ENCODE measurements at regions not wholly inside any gene's neighbourhood (a gene's known extent, or its start where the extent isn't known, plus 50 kb on each side); places are given as distances from the start of the nearest gene placed in this dataset.

GRCh38 chr22:48253136-48253535 lies 1490.7 kb downstream of the TBC1D22A start:
- no peak for DNase-seq (ENCODE audit: low read depth)

- DNase-seq (ENCODE audit: low read depth): no peak
These were observed 1489.2 kb downstream of the TBC1D22A start for GRCh38 chr22:48251629-48252028.

DNA sequence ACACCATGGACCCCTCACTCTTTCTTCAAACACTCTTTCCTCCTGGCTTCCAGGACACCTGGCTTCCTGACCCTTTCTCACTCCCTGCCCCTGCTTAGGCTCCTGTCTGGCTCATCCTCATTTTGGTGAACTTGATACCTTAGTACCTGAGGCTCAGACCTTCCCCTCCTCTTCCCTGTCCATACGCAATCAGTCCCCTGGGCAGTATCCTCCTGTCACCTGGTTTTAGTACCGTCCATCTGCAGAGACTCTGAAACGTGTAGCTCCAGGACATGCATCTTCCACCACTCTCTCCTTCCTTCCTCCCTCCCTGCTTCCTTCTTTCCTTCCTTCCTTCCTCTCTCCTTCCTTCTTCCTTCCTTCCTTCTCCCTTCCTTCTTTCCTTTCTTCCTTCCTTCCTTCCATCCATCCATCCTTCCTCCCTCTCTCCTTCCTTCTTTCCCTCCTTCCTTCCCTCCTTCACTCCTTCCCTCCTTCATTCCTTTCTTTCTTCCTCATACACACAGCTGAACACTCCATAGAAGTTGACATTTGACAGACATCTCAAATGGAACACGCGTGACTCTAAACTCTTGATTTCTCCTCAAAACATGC lies 1488.6 kb downstream of the TBC1D22A start:
- no peak for DNase-seq (ENCODE audit: low read depth)

GRCh38 chr22:48250286-48250895 lies 1487.9 kb downstream of the TBC1D22A start:
- DNase-seq (ENCODE audit: low read depth): no peak

DNA sequence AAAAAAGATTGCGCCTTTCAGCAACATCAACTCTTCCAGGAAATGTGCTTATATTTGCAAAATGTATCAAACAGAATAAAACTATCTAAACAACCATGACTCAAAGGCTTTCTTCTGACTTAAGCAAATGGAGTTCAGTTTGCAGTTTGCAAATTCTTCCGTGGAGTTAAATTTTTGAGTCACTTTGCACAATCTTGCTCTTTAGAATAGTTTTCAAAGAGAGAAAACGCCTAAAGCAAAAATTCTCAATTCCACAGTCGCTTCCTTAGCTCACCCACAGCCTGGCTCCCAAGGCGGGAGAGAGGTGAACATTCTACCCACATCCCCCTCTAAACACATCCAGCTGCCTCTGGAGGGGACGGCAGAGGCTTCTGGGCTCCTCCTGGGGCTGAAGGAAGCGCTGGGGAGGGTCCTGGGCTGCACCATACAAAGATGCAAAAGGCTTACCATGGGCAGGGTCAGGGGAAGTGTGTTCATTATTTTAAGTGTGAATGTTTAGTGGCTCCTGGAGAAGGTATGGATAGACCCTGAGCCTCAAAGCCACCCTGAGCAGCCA lies 1487.3 kb downstream of the TBC1D22A start:
- DNase-seq (ENCODE audit: low read depth): no peak

DNA sequence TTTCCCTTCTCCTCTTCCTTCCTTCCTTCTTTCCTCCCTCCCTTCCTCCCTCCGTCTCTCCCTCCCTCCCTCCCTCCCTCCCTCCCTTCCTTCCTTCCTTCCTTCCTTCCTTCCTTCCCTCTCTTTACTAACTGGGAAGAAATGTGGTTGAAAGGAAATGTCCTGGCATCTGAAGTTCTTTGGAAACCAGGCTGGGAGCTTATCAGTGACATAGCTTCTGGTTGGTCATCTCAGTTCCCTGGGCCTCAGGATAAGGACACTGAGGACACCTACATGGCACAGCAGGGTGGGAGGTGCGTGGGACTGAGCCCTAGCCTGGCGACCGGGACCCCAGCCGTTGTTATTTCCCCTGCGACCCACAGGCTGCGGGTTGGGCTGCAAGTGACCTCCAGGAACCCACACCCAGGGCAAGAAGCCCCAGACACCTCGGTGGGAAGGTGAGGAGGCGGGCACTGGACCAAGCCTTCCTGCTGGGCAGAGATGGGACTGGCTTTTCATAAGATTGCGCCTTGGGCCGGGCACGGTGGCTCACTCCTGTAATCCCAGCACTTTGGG lies 1486.5 kb downstream of the TBC1D22A start:
- DNase-seq (ENCODE audit: low read depth): no peak

DNA sequence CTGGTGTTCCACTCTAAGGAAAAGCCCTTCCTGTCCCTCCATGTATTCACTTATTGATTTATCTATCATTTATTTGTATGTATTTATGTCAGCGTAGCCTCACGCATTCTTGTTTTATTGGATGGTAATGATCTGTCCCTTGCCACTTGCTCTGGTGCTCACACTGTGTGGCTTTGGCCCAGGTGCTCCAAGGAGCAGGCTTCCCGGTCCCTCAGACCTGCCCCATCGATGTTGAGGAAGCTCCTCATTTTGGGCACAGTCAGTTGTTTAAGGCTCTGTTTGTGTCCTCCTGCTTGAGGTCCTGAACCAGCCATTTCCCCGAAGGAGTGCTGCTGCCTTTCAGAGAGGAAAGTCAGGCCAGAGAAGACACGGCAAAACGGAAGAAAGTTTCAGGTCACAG lies 1485.4 kb downstream of the TBC1D22A start:
- DNase-seq (ENCODE audit: low read depth): no peak

GRCh38 chr22:48245196-48245485 lies 1482.7 kb downstream of the TBC1D22A start:
- no peak for DNase-seq (ENCODE audit: low read depth)

DNA sequence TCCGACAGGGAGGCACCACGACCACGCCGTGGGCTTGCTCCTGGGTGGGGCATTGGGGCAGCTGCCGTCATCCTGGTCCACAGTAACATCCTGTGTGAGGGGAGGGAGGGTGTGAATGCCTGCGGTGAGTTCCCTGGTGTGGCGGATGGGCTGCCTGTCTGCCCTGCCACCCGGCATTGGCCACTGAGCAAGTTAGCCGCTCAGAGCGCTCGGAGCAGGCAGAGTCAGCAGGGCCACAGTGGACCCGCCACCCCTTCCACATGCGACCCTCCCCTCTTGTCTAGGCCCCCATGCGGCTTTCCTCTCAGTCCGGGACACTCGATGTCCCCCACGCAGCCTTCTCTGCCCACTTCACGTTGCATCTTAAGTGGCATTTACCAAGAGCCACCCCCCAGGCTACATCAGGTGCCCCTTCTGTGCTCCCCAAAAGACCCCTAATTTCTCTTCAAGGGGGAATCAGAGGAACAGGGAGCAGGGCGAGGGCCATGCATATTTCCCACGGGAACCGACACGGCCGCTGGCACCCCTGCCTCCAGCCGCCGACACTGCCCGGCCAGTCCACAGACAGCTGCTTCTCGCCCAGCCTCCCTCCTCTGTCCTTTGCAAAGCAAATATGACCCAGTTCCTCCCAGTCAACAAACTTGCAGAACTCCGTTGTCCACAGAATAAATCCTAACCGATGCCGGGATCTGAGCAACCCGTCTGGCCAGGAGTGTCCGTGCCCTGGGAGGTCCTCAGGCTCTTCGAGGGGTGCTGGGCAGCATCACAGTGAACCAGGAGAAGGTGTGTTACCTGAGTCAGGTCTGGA lies 1482.1 kb downstream of the TBC1D22A start:
- DNase-seq (ENCODE audit: low read depth): no peak

DNA sequence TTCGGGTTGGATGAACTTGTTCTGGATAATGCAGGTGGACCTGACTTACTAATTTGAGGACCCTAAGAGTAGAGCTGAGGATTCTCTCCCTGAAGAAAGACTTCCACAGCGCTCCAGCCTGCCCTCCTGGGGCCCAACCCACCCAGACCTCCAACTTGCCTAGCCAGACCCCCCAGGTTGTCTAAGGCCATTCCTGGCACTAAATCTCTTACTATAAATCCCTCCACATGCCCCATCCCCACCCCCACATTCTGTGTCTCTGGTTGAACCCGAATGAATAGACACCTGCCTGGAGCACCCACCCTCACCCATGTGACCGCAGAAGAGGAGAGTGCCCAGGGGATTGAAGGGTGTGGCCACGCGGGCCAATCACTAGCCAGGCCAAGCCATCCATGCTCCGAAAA lies 1480.0 kb downstream of the TBC1D22A start:
- no peak for DNase-seq (ENCODE audit: low read depth)

- DNase-seq (ENCODE audit: low read depth): no peak
These were observed 1479.2 kb downstream of the TBC1D22A start for GRCh38 chr22:48241658-48242057.

DNA sequence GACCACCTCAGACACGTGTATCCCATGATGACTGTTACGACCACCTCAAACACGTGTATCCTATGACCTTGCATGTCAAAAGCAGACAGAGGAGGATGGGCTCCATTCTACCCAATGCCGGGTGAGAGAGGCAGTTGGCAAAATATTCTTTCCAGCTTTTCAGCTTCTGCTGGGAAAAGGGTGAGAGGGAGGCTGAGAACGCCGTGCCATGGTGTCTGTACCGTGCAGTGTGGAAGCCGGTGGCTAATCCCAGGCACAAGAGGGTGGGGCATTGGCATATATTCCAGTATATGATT lies 1478.4 kb downstream of the TBC1D22A start:
- no peak for DNase-seq (ENCODE audit: low read depth)

DNA sequence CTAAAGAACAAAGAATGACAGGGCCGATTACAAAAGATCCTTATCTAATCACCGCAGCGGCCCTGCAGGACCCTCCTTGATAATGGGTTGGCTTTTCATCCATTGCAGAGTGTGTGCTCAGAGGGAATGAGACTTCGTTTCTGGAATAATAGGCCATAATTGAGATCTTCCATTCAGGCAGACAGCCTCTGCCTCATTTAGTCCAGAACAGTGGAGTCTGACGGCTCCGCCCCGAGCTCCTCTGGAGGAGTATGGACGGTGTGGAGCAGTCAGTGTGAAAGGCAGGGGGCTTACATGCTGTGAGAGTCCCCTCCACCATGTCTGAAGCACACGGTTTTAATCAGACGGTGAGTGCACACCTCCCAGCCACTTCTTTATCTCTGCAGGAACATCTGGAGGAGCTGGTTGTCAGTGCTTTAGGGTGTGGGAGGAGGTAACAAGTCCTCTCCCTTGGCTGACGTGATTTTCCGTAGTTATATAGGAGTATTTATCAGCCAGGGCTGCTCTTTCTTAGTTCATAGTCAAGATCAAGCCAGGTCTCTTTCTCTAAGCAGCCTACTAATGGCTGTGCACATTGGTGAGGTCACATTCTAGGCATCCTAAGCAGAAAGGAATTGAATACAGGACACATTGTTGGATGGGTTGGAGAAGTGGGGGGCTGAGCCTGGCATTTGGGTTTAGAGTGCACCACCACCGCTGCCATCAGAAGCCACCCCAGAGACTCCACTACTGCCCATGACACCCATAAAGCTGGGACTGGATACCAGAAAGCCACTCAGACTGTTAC lies 1477.9 kb downstream of the TBC1D22A start:
- no peak for DNase-seq (ENCODE audit: low read depth)

- DNase-seq (ENCODE audit: low read depth): no peak
These were observed 1477.2 kb downstream of the TBC1D22A start for GRCh38 chr22:48239461-48240147.

DNA sequence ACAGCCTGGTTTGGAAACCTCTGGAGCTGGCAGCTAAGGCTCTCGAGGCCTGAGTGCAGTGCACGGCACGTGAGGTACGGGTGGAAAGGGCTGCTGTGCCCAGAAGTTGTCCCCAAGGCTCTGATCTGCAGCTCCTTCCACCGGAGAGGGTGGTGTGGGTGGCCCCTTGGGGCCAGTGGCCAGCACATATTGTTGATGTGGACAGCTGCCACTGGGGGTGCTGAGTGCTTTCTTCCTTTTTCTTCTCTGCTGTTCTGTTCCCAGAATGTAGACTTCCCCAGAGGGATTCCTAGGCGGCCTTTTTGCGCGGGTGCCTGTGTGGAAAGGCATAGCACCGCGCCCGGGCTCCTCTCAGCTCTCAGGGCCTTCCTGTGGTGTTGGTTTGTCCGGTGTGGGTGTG lies 1476.5 kb downstream of the TBC1D22A start:
- DNase-seq (ENCODE audit: low read depth): no peak

DNA sequence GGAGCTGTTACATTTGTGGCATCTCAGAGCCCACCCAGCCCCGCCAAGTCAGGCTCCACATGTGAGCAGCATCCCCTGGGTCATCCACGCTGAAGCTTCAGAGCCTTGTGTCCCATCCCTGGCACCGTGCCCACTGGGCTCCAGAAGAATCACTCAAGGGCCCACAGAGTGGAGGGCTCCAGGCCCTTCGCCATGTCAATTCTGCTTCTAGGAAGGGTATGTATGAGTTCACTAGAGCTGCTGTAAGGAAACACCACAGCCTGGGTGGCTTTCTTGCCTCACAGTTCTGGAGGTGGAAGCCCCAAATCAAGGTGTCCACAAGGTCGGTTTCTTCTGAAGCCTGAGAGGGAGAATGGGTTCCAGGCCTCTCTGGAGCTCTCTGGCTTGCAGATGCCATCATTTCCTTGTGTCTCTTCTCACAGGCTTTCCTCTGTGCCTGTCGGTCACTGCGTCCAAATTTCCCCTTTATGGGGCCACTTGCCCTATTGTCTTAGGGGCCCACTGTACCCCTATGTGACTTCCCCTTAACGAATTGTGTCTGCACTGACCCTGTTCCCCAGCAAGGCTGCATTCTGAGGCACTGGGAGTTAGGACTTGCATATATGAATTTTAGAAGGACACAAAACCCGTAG lies 1476.0 kb downstream of the TBC1D22A start:
- no peak for DNase-seq (ENCODE audit: low read depth)

GRCh38 chr22:48237466-48238283 lies 1475.2 kb downstream of the TBC1D22A start:
- no peak for DNase-seq (ENCODE audit: low read depth)

DNA sequence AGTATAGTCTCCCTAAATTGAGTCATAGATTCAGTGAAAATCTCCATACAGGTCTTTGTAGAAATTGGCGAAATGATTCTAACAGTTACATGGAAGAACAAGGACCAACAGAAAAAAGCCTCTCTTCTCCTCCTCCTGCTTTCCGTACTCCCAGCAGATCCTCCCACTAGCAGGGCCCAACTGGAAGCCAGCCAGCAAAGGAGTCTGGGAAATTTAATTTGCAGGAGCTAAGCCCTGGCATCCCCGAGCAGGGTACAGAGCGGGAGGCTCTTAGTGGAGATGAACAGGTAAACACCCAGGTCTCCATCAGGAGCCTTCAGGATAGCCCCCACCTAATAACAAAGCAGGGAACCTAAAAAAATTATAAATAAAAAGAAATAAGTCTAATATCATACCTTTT lies 1473.8 kb downstream of the TBC1D22A start:
- no peak for DNase-seq (ENCODE audit: low read depth)

GRCh38 chr22:48235744-48236143 lies 1473.3 kb downstream of the TBC1D22A start:
- DNase-seq (ENCODE audit: low read depth): no peak

DNA sequence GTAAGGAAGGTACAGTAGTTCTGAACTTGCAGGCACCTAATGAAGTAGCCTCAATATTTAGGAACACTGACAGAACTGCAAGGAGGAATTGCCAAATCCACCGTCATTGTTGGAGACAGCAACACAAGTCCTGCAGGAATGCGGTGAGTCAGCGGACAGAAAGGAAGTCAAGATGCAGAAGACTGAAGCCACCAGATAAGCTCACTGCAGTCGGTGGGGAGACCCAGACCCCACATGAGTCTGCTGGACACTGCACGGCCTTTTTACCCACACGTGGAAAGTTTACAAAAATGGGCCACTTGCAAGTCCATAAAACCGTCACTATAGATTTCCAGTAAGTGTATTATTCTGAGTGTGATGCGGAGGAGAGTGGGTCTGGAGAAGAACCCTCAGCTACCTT lies 1471.6 kb downstream of the TBC1D22A start:
- DNase-seq (ENCODE audit: low read depth): no peak

Data from stimulated activated CD8-positive, alpha-beta memory T cell treated with anti-CD3 and anti-CD28 coated beads, Interleukin-12 subunit alpha, Interleukin-12 subunit beta, amount 100 ng/mL, for 4 hours (primary cell).